ENCODE measurements at regions not wholly inside any gene's neighbourhood (a gene's known extent, or its start where the extent isn't known, plus 50 kb on each side); places are given as distances from the start of the nearest gene placed in this dataset.

- TF ChIP-seq EZH2 (IDR thresholded peaks at IDR 0.05; ENCODE audit: borderline replicate concordance) (no peak), CTCF (IDR thresholded peaks at IDR 0.05; ENCODE audit: poor library complexity) (no peak)
Observed at GRCh38 chr7:45410893-45411292, 163.3 kb upstream of the ADCY1 start.

All from hepatocyte (in vitro differentiated cells).